ENCODE measurements at regions not wholly inside any gene's neighbourhood (a gene's known extent, or its start where the extent isn't known, plus 50 kb on each side); places are given as distances from the start of the nearest gene placed in this dataset.
"Not testable (repeated sequence)": the region's sequence is repeated elsewhere in the genome, so short reads cannot be mapped to it uniquely, and the experiment has no call there.

DNA sequence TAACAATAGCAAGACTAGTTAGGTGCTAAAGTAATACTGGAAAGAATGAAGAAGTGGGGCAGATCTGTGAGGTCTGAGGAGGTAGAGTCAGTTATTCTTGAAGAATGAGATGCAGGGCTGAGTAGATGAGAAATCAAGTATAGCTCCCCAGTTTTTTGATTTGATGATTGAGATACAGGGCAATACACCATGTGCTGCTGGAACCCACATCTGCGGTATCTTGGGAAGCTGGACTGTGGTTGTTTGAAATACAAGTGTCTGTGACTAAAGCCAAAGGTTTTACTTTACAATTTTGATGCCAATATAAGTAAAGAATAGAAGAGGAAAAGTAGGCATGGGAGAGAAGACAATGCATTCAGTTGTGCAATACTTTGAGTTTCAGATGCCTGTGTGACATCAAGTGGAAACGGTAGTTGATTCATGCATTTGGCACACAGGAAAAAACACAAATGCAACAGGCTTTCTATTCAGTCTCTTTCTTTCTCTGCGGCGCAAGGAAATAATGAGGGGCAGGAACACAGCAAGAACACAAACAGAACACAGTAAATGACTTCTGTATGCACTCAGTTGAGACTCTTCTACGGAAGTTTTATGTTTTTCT is 190.2 kb upstream of the SLC38A2 start:
- CTCF ChIA-PET = no interaction called here
- peak; percentile 83 for DNase-seq (ENCODE audit: low spot score)
- TF ChIP-seq EZH2 (IDR thresholded peaks at IDR 0.05; ENCODE audit: borderline replicate concordance, low read depth, low read length, poor library complexity, severe bottlenecking) (no peak), CTCF (conservative IDR thresholded peaks at IDR 0.05; ENCODE audit: low read depth, low read length) (no peak)
- intact Hi-C loops (cut with micrococcal nuclease; ENCODE audit: unreplicated experiment) = loop anchor here (5.0 kb wide), 1 partner anchor 95 kb away; no protein-coding TSS in a partner anchor
- POLR2A ChIA-PET (ENCODE audit: low non-redundant PET) = no interaction called here
- BruUV-seq (replicated peaks) = no TSS peak
- H3K4me3 ChIP-seq (ENCODE audit: low read depth, low read length, poor library complexity, severe bottlenecking) = no peak overlapping the region
- H3K27ac ChIP-seq (ENCODE audit: low read depth, low read length, poor library complexity, severe bottlenecking) = peak overlapping the region; percentile 20
- peaks cover 26% of the 10 kb centered on the region for H3K4me1 ChIP-seq (ENCODE audit: insufficient read depth, low read length, poor library complexity, severe bottlenecking)
- no peaks in the 10 kb centered on the region for H3K36me3 ChIP-seq (ENCODE audit: insufficient read depth, low read length, poor library complexity, severe bottlenecking)
- H3K27me3 ChIP-seq (replicated peaks; ENCODE audit: insufficient read depth, low read depth, low read length, poor library complexity) = no peaks in the 10 kb centered on the region
- peaks cover 16% of the 10 kb centered on the region for H3K9me3 ChIP-seq (ENCODE audit: low read depth, low read length, poor library complexity, severe bottlenecking)

DNA sequence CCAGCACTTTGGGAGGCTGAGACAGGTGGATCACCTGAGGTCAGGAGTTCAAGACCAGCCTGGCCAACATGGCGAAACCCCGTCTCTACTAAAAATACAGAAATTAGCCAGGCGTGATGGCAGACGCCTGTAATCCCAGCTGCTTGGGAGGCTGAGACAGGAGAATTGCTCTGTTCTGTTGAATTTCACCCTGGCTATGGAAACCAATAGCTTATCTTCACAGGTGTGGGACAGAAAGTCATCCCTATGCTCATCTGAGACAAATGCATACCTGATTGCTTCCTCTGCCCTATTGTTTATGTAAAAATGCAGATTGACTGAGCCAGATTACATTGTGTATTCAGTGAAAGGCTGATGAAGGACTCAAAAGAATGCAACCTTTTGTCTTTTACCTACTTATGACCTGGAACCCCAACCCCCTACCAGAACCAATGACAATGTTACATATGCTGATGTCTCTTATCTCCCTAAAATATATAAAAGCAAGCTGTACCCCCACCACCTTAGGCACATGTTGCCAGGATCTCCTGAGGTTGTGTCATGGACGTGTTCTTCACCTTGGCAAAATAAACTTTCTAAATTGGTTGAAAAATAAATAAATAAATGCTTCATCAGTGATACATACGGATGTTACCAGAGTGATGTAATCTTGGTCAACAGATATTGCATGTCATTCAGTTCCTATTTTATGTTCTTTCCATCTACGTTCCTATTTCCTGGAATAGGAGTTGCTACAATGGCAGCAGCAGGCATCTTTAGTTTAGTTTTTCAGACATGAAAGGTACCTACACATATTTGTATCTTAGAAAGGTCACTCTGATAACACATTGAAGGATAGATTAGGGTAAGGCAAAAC is 189.4 kb upstream of the SLC38A2 start:
- POLR2A ChIA-PET (ENCODE audit: low non-redundant PET); CTCF ChIA-PET; H3K4me3 ChIP-seq (ENCODE audit: low read depth, low read length, poor library complexity, severe bottlenecking); DNase-seq (ENCODE audit: low spot score); BruUV-seq (replicated peaks); H3K36me3 ChIP-seq (ENCODE audit: insufficient read depth, low read length, poor library complexity, severe bottlenecking); H3K27me3 ChIP-seq (replicated peaks; ENCODE audit: insufficient read depth, low read depth, low read length, poor library complexity): not testable (repeated sequence)
- Histone ChIP-seq H3K27ac (ENCODE audit: low read depth, low read length, poor library complexity, severe bottlenecking) (peak overlapping the region; percentile 20), H3K4me1 (ENCODE audit: insufficient read depth, low read length, poor library complexity, severe bottlenecking) (peaks cover 34% of the 10 kb centered on the region), H3K9me3 (ENCODE audit: low read depth, low read length, poor library complexity, severe bottlenecking) (peaks cover 11% of the 10 kb centered on the region)
- intact Hi-C loops (cut with micrococcal nuclease; ENCODE audit: unreplicated experiment) = loop anchor here (5.0 kb wide), 1 partner anchor 95 kb away; no protein-coding TSS in a partner anchor

DNA sequence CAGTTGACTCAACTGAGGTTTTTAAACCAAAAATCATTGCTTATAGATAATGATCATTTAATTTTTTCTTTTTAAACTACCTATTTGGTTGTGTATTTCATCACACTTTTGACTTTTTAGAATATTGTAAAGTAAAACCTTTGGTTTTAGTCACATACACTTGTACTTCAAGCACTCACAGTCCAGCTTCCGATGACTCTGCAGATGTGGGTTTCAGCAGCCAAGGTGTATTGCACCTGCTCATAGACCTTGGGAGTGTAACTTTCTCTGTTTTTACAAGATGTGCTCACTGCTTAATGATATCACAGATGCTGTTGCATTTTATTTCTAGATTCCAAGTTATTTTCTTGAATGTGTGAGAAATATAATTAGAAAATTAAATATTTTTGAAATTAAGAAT is 188.3 kb upstream of the SLC38A2 start:
- Histone ChIP-seq H3K4me1 (ENCODE audit: insufficient read depth, low read length, poor library complexity, severe bottlenecking) (peaks cover 45% of the 10 kb centered on the region), H3K9me3 (ENCODE audit: low read depth, low read length, poor library complexity, severe bottlenecking) (peaks cover 6% of the 10 kb centered on the region), H3K4me3 (ENCODE audit: low read depth, low read length, poor library complexity, severe bottlenecking) (no peak overlapping the region), H3K27me3 (replicated peaks; ENCODE audit: insufficient read depth, low read depth, low read length, poor library complexity) (no peaks in the 10 kb centered on the region), H3K27ac (ENCODE audit: low read depth, low read length, poor library complexity, severe bottlenecking) (no peak overlapping the region), H3K36me3 (ENCODE audit: insufficient read depth, low read length, poor library complexity, severe bottlenecking) (no peaks in the 10 kb centered on the region)
- DNase-seq (ENCODE audit: low spot score) = no peak
- ChIA-PET CTCF (no interaction called here), POLR2A (ENCODE audit: low non-redundant PET) (no interaction called here)
- intact Hi-C loops (cut with micrococcal nuclease; ENCODE audit: unreplicated experiment) = loop anchor here (5.0 kb wide), 1 partner anchor 96 kb away; no protein-coding TSS in a partner anchor
- TF ChIP-seq CTCF (conservative IDR thresholded peaks at IDR 0.05; ENCODE audit: low read depth, low read length) (no peak), EZH2 (IDR thresholded peaks at IDR 0.05; ENCODE audit: borderline replicate concordance, low read depth, low read length, poor library complexity, severe bottlenecking) (no peak)
- BruUV-seq (replicated peaks) = no TSS peak
